Lung (tissue), 11 donors: ENCODE measurements at regions not wholly inside any gene's neighbourhood (a gene's known extent, or its start where the extent isn't known, plus 50 kb on each side); places are given as distances from the start of the nearest gene placed in this dataset.
"Not testable (repeated sequence)": the region's sequence is repeated elsewhere in the genome, so short reads cannot be mapped to it uniquely, and the experiment has no call there.

Source experiments
- ATAC-seq: fragments of 200-7000 bp; cut with Tn5 transposase; one replicate; pipeline ENCODE4 v1.9.1; 2020; ENCODE audit warnings: moderate number of reproducible peaks; ENCODE audit not compliant: insufficient read depth, low FRiP score
- DNase-seq, 3 donors: peaks; one replicate each; pipeline ENCODE4 v3.0.0-alpha.2; 2013 to 2017
- H3K27ac ChIP-seq, 2 donors: one replicate each; pipeline ENCODE4 v1.5.1; 2013; ENCODE audit warnings: mild to moderate bottlenecking in 2 of 2, moderate library complexity in 2 of 2, control low read depth in 1 of 2, inconsistent platforms in 1 of 2, low read depth in 1 of 2, low read length in 1 of 2
- H3K27me3 ChIP-seq, 3 donors: one replicate each; pipeline ENCODE4 v1.5.1; 2013; ENCODE audit warnings: low read length in 2 of 3; ENCODE audit not compliant: control insufficient read depth in 3 of 3, insufficient read depth in 3 of 3
- H3K36me3 ChIP-seq, 4 donors: one replicate each; pipeline ENCODE4 v1.5.1; 2013; ENCODE audit warnings: low read length in 4 of 4, mild to moderate bottlenecking in 1 of 4, moderate library complexity in 1 of 4; ENCODE audit not compliant: control insufficient read depth in 4 of 4, insufficient read depth in 4 of 4
- H3K4me1 ChIP-seq, 5 donors: one replicate each; pipeline ENCODE4 v1.5.1; 2013; ENCODE audit warnings: low read length in 5 of 5, mild to moderate bottlenecking in 2 of 5, moderate library complexity in 1 of 5; ENCODE audit not compliant: control insufficient read depth in 5 of 5, insufficient read depth in 5 of 5
- H3K4me3 ChIP-seq: one replicate; pipeline ENCODE4 v1.5.1; 2013; ENCODE audit warnings: mild to moderate bottlenecking, control low read depth, moderate library complexity
- H3K9ac ChIP-seq, 2 donors: one replicate each; pipeline ENCODE4 v1.5.1; 2013; ENCODE audit warnings: low read length in 2 of 2, control low read depth in 1 of 2; ENCODE audit not compliant: insufficient read depth in 1 of 2
- H3K9me3 ChIP-seq, 4 donors: one replicate each; pipeline ENCODE4 v1.5.1; 2013; ENCODE audit warnings: low read length in 3 of 4, mild to moderate bottlenecking in 1 of 4, moderate library complexity in 1 of 4; ENCODE audit not compliant: control insufficient read depth in 4 of 4, insufficient read depth in 3 of 4
- CTCF ChIP-seq: IDR thresholded peaks from 2 replicates; pipeline ENCODE4 v1.5.1; 2012; ENCODE audit warnings: mild to moderate bottlenecking; ENCODE audit errors: control extremely low read depth, extremely low read depth
- WGBS, 2 donors: extraction: QIAGEN DNeasy Blood & Tissue Kit; methylation state at CpG; one replicate each; pipeline ENCODE4 v1.1.7; 2013; 5-methylcytosine and 5-hydroxymethylcytosine counted together
- donor health status: control.
- donor health status: control.
- donor health status: Bipolar disorder and iron deficiency.
- donor health status: healthy.
- donor health status: DM: yes; HTN: yes; CAD: no.

GRCh38 chr12:60211244-60211643, 615.4 kb downstream of the SLC16A7 start:
- ATAC-seq, result no peak
- H3K4me3 ChIP-seq, result no peak overlapping the region
- H3K4me1 ChIP-seq, result no peaks in the 10 kb centered on the region
- H3K36me3 ChIP-seq, result no peaks in the 10 kb centered on the region
- TF ChIP-seq CTCF, result no peak
- H3K27me3 ChIP-seq, result no peaks in the 10 kb centered on the region
- DNase-seq, result no peak
- H3K27ac ChIP-seq, result no peak overlapping the region
- WGBS, 2 donors, result 75 to 100% methylated on average over 1 of the region's 1 CpG
- no peak overlapping the region for H3K9ac ChIP-seq
- H3K9me3 ChIP-seq, result peaks cover 0 to 2% (median 0%) of the 10 kb centered on the region in 4 donors

GRCh38 chr12:60212159-60213000, 616.6 kb downstream of the SLC16A7 start:
- H3K27ac ChIP-seq, result no peak overlapping the region
- no peak for DNase-seq
- no peaks in the 10 kb centered on the region for H3K27me3 ChIP-seq
- H3K9ac ChIP-seq, result no peak overlapping the region
- TF ChIP-seq CTCF, result no peak
- H3K9me3 ChIP-seq, result peaks cover 0 to 2% (median 0%) of the 10 kb centered on the region in 4 donors
- no peaks in the 10 kb centered on the region for H3K36me3 ChIP-seq
- ATAC-seq, result no peak
- 80 to 88% methylated on average over 3 of the region's 3 CpGs for WGBS, 2 donors
- no peaks in the 10 kb centered on the region for H3K4me1 ChIP-seq
- no peak overlapping the region for H3K4me3 ChIP-seq

GRCh38 chr12:60213272-60213671, 617.4 kb downstream of the SLC16A7 start:
- WGBS, 2 donors, result 89% methylated on average over 3 of the region's 3 CpGs
- H3K27me3 ChIP-seq, H3K4me1 ChIP-seq, H3K4me3 ChIP-seq, ATAC-seq, H3K9me3 ChIP-seq, H3K27ac ChIP-seq, H3K36me3 ChIP-seq, DNase-seq, H3K9ac ChIP-seq: not testable (repeated sequence)

- TF ChIP-seq CTCF, result no peak
Observed at GRCh38 chr12:60216226-60216625, 620.4 kb downstream of the SLC16A7 start.

More at GRCh38 chr12:60216226-60216625, 620.4 kb downstream of the SLC16A7 start:
- DNase-seq, result no peak
- Histone ChIP-seq H3K9me3 (peaks cover 0 to 2% (median 0%) of the 10 kb centered on the region in 4 donors), H3K9ac (no peak overlapping the region), H3K27ac (no peak overlapping the region), H3K4me1 (no peaks in the 10 kb centered on the region), H3K36me3 (no peaks in the 10 kb centered on the region), H3K27me3 (no peaks in the 10 kb centered on the region), H3K4me3 (no peak overlapping the region)
- ATAC-seq, result no peak
- 61 to 69% methylated on average over 5 of the region's 5 CpGs for WGBS, 2 donors
